Hippocampal formation (tissue), 2 donors: ENCODE measurements at regions not wholly inside any gene's neighbourhood (a gene's known extent, or its start where the extent isn't known, plus 50 kb on each side); places are given as distances from the start of the nearest gene placed in this dataset.

Source experiments
- DNase-seq, 2 donors: peaks; one replicate each; lab custom pipeline; 2025; lab: John Stamatoyannopoulos, UW

DNA sequence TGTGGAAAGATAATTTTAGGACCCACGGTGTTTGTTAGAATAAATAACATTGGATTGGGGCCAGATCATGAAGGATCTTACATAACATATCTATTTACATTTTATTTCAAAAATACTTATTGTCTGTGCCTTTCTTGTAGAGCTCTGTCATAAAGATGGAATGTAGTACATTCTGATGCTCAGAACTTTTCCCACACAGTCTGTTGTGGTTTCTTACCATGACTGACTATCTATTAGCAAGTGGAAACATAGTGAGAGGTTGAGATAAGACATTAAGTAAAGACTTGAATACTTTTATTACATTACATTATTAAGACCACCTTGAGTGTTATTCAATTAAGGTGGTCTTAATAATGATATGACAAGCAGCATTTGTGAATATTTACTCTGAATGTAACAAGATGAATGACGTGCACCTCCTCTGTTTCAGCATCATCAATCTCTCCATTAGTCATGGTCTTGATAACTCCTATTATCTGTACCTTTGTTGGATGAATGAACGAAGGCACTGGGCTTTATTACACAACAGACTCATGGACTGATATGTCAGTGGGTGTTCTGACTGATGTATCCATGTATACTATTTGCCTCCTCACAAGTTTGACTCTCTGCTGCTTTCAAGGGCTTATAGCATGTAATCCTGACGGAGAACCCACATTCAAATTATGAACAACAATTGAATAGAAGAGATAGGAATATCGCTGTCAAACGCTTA is 883.0 kb upstream of the FLRT2 start:
- no peak for DNase-seq

- DNase-seq = no peak
Observed at GRCh38 chr14:84655014-84655413, 874.9 kb upstream of the FLRT2 start.

- no peak for DNase-seq
Observed at GRCh38 chr14:84657911-84658310, 872.0 kb upstream of the FLRT2 start.

GRCh38 chr14:84670796-84671195 is 859.1 kb upstream of the FLRT2 start:
- no peak for DNase-seq

GRCh38 chr14:84671776-84672175 is 858.2 kb upstream of the FLRT2 start:
- DNase-seq = no peak

- DNase-seq = no peak
Observed at GRCh38 chr14:84674636-84675035, 855.3 kb upstream of the FLRT2 start.

- no peak for DNase-seq
Observed at GRCh38 chr14:84686550-84686949, 843.4 kb upstream of the FLRT2 start.

DNA sequence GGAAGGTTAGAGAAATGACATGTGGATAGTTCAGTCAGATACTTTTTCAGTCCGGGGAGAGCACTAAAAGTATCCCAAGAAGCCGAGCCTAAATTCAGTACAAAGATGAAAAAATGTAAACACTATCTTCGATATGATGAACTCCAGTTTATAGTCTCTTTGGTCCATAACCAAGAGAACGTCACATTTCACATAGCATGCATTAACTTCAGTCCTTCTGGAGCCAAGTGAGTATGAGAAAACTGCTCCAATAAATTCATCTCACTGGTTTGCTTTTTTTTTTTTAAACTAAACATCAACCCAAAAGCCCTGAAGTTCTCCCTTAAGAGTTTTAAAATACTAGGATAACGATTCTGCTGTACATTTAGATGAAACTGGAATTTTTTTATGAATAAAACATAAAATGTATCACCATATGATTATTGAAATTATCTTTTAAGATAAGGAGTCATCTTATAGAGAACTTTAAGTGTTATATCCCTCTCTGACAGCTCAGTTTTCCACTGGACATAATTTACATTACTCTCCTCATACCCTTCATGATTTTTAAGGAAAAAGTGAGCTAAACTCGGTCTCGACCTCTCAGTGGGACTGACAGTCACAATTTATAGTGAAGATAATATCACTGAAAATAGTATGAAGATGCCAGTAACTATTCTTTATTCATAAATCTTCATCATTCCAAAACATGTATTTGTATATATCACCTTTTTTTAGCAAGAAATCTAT is 841.5 kb upstream of the FLRT2 start:
- no peak for DNase-seq

DNA sequence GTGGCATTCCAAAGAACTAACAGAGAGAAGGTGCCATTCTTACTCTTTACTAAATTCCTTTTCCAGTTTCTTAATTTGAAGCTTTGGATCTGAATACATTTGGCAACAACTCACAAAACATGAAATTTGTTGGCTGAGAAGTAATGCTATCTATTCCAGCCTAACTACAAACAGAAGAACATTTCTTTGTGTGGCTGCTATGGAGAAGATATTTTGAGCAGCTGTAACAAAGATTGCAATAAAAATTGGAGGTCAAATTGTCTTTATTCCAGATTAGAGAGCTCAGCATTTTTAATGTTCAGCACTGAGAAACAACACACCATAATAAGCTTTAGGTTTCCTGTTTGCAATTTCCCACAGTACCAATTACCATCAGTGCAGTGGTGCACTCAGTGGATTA is 835.8 kb upstream of the FLRT2 start:
- no peak for DNase-seq

DNA sequence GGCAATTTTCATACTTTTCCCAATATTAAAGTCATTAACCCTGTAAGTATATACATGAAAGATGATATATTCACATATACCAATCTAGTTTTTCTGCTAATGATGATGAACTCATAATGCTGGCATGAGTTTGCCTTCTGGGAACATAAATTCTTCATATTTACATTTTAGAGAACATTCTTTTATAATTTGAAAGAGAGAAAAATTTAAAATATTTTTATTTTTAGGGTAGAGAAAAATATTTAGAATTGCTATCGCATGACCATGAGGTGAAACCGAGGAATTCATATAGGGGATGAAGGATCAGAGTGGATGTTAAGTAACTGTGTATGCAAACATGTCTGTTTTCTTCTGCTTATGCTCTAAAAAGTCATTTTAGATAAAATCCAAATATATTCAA is 825.3 kb upstream of the FLRT2 start:
- DNase-seq = no peak

DNA sequence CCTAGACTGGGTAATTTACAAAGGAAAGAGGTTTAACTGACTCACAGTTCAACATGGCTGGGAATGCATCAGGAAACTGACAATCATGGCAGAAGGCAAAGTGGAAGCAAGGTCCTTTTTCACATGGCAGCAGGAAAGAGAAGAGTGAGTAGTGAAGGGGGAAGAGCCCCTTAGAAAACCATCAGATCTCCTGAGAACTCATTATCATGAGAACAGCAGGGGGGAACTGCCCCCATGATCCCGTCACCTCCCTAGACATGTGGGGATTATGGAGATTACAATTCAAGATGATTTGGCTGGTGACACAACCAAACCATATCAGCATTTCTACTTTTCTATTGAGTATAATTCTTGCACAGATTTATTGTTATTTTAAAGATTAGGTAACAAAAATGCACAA is 822.1 kb upstream of the FLRT2 start:
- DNase-seq = no peak

DNA sequence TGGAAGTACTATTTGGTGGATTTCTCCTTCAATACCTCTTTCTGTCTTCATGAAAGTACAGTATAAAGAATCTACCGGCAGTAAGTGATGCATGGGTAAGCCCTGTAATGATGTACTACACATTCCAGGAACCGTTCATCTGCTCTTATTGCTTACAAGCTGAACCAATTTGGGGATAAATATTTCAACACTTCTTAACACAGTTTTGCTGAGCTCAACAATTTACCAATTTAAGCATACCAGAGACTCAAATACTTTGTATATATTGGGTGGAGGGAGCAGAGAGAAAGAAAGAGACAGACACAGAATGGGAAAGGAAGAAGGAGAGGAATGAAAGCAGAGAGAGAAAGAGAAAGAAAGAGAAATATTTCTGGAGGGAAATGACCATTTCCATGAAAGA is 821.1 kb upstream of the FLRT2 start:
- no peak for DNase-seq

- no peak for DNase-seq
Observed at GRCh38 chr14:84726471-84726870, 803.5 kb upstream of the FLRT2 start.

- no peak for DNase-seq
Observed at GRCh38 chr14:84749191-84749955, 780.6 kb upstream of the FLRT2 start.

DNA sequence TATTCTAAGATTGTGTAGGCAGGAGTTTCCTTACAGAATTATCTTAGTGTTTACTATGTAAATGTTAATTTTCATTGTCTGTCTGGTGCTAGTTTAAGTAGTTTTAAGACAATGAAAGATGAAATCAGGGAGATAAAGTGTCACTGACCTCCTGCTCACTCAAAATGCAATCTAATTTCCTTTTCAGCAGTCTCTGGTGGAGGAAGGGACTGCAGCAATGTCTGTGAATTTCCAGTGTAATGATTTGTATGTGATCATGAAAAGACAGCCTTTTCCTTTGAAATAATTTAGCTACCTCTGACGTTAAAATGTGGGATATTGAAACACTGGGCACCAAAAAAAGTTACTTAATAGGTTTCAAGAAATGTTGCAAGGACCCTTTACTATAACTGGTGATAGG is 779.7 kb upstream of the FLRT2 start:
- no peak for DNase-seq

DNA sequence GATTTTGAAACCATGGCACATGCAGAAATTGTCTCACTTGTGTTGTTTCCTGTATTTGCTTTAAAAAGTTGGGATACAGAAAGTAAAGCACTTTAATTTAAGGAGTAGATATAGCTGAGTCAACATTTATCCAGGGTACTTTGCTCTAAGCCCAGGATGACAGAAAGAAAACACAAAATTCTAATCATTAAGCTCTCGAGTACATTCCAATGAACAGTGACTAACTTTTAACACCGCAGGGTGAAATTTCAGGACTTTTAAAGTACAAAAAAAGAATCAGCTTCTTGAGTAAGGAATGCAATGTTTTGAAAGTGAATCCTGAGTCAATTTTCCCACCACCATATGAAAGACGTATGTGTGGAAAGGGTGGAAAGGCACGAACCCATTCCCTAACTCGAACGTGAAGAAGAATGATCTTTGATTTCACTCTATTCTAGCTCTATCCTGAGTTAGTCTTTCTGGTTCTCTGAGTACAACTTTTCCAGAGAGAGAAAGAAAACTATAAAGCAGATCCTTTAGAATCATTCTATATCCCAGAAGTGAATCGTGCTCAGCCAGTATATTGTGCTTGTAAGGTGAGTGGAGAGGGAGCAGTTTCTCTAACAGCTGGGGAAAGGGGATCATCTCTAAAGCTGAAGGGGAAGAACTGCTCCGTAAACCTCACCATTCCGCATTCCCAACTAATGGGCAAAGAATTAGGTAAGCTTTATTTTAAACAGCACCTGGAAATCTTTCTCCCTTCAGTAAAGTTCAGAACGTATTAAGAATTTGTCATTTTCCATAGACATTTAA is 779.0 kb upstream of the FLRT2 start:
- DNase-seq = no peak

GRCh38 chr14:84751745-84752144 is 778.2 kb upstream of the FLRT2 start:
- DNase-seq = no peak

GRCh38 chr14:84760489-84761126 is 769.3 kb upstream of the FLRT2 start:
- DNase-seq = no peak

GRCh38 chr14:84767434-84767833 is 762.5 kb upstream of the FLRT2 start:
- no peak for DNase-seq

GRCh38 chr14:84770030-84770429 is 759.9 kb upstream of the FLRT2 start:
- DNase-seq = no peak

DNA sequence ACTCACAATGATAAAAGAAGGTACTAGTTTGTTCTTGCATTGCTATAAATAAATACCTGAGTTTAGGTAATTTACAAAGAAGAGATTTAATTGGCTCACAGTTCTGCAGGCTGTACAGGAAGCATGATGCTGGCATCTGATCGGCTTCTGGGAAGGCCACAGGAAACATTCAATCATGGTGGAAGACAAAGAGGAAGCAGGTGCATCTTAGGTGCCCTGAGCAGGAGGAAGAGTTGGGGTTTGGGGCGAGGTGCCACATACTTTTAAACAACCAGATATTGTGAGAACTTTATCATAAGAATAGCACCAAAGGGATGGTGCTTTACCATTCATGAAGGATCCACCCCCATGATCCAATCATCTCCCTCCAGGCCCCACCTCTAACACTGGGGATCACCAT is 752.6 kb upstream of the FLRT2 start:
- no peak for DNase-seq

- DNase-seq = no peak
Observed at GRCh38 chr14:84782902-84783301, 747.0 kb upstream of the FLRT2 start.
